ENCODE measurements at regions not wholly inside any gene's neighbourhood (a gene's known extent, or its start where the extent isn't known, plus 50 kb on each side); places are given as distances from the start of the nearest gene placed in this dataset.

- TF ChIP-seq, protein P1, sequence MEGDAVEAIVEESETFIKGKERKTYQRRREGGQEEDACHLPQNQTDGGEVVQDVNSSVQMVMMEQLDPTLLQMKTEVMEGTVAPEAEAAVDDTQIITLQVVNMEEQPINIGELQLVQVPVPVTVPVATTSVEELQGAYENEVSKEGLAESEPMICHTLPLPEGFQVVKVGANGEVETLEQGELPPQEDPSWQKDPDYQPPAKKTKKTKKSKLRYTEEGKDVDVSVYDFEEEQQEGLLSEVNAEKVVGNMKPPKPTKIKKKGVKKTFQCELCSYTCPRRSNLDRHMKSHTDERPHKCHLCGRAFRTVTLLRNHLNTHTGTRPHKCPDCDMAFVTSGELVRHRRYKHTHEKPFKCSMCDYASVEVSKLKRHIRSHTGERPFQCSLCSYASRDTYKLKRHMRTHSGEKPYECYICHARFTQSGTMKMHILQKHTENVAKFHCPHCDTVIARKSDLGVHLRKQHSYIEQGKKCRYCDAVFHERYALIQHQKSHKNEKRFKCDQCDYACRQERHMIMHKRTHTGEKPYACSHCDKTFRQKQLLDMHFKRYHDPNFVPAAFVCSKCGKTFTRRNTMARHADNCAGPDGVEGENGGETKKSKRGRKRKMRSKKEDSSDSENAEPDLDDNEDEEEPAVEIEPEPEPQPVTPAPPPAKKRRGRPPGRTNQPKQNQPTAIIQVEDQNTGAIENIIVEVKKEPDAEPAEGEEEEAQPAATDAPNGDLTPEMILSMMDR (IDR thresholded peaks at IDR 0.05), result no peak
- no peak for TF ChIP-seq POLR2A (IDR thresholded peaks at IDR 0.05)
Observed at GRCh38 chr3:56894881-56895431, 93.2 kb upstream of the ARHGEF3 start.
